ENCODE measurements at regions not wholly inside any gene's neighbourhood (a gene's known extent, or its start where the extent isn't known, plus 50 kb on each side); places are given as distances from the start of the nearest gene placed in this dataset.
"Not testable (repeated sequence)": the region's sequence is repeated elsewhere in the genome, so short reads cannot be mapped to it uniquely, and the experiment has no call there.

- DNase-seq (ENCODE audit: low spot score) = no peak
- no peaks in the 10 kb centered on the region for H3K9me3 ChIP-seq (ENCODE audit: low read length)
- intact Hi-C loops (cut with micrococcal nuclease; ENCODE audit: unreplicated experiment) = no loop called here
- no peak overlapping the region for H3K4me3 ChIP-seq (ENCODE audit: low read depth, low read length, poor library complexity, severe bottlenecking)
- H4K20me1 ChIP-seq (ENCODE audit: insufficient read depth, low read length) = no peaks in the 10 kb centered on the region
- TF ChIP-seq, protein P1, sequence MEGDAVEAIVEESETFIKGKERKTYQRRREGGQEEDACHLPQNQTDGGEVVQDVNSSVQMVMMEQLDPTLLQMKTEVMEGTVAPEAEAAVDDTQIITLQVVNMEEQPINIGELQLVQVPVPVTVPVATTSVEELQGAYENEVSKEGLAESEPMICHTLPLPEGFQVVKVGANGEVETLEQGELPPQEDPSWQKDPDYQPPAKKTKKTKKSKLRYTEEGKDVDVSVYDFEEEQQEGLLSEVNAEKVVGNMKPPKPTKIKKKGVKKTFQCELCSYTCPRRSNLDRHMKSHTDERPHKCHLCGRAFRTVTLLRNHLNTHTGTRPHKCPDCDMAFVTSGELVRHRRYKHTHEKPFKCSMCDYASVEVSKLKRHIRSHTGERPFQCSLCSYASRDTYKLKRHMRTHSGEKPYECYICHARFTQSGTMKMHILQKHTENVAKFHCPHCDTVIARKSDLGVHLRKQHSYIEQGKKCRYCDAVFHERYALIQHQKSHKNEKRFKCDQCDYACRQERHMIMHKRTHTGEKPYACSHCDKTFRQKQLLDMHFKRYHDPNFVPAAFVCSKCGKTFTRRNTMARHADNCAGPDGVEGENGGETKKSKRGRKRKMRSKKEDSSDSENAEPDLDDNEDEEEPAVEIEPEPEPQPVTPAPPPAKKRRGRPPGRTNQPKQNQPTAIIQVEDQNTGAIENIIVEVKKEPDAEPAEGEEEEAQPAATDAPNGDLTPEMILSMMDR (conservative IDR thresholded peaks at IDR 0.05; ENCODE audit: low read length) = no peak
- no peak for TF ChIP-seq EZH2phosphoT487 (IDR thresholded peaks at IDR 0.05; ENCODE audit: borderline replicate concordance, low read depth, low read length)
- H3K79me2 ChIP-seq (ENCODE audit: insufficient read depth, low read depth, low read length) = no peaks in the 10 kb centered on the region
- no peak overlapping the region for H3K27ac ChIP-seq (ENCODE audit: low read depth, low read length, poor library complexity, severe bottlenecking)
- peak overlapping the region; percentile 36; the same call in 1 of the 2 replicates for H2AFZ ChIP-seq (ENCODE audit: low read length)
- BruUV-seq (replicated peaks) = no TSS peak
- ChIA-PET POLR2A (interaction anchor here (0.5 to 1.5 kb wide), 5 partner anchors 12 to 1819 kb away, joined by 3 to 4 read pairs (median 3); no protein-coding TSS in a partner anchor), CTCF (ENCODE audit: unreplicated experiment) (no interaction called here)
- H3K36me3 ChIP-seq (ENCODE audit: insufficient read depth, low read length) = no peaks in the 10 kb centered on the region
- no peaks in the 10 kb centered on the region for H3K4me1 ChIP-seq (ENCODE audit: insufficient read depth, low read length, poor library complexity, severe bottlenecking)
- H3K4me2 ChIP-seq (ENCODE audit: low read length) = no peak overlapping the region
- H3K9me2 ChIP-seq (ENCODE audit: insufficient read depth, low read length) = no peaks in the 10 kb centered on the region
Measured at GRCh38 chr5:125485771-125486170, 739.3 kb upstream of the ZNF608 start.

DNA sequence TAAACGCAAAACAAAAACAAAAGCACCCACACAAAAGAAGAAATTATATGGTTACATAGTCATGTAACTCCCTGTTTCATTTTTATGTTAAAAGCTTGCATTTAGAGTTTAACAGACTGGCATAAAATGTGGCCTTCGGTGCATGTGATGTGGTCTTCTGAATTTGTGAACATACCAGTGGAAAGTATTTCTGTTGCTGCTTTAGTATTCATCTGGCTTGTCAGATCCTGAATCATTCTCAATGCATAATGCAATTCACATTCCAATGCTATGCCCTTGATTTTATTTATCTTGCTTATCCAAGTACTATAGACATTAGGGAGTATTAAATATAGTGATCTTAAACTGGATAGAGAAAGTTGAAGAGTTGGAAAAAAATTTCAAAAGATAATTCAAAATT is 740.2 kb upstream of the ZNF608 start:
- TF ChIP-seq EZH2phosphoT487 (IDR thresholded peaks at IDR 0.05; ENCODE audit: borderline replicate concordance, low read depth, low read length) = no peak
- TF ChIP-seq, protein P1 (conservative IDR thresholded peaks at IDR 0.05; ENCODE audit: low read length) = no peak
- Histone ChIP-seq H3K9me3 (ENCODE audit: low read length) (no peaks in the 10 kb centered on the region), H4K20me1 (ENCODE audit: insufficient read depth, low read length) (no peaks in the 10 kb centered on the region), H3K36me3 (ENCODE audit: insufficient read depth, low read length) (no peaks in the 10 kb centered on the region), H3K4me2 (ENCODE audit: low read length) (no peak overlapping the region), H3K4me1 (ENCODE audit: insufficient read depth, low read length, poor library complexity, severe bottlenecking) (no peaks in the 10 kb centered on the region), H3K79me2 (ENCODE audit: insufficient read depth, low read depth, low read length) (no peaks in the 10 kb centered on the region), H3K9me2 (ENCODE audit: insufficient read depth, low read length) (no peaks in the 10 kb centered on the region), H2AFZ (ENCODE audit: low read length) (no peak overlapping the region), H3K27ac (ENCODE audit: low read depth, low read length, poor library complexity, severe bottlenecking) (no peak overlapping the region), H3K4me3 (ENCODE audit: low read depth, low read length, poor library complexity, severe bottlenecking) (no peak overlapping the region)
- intact Hi-C loops (cut with micrococcal nuclease; ENCODE audit: unreplicated experiment) = no loop called here
- ChIA-PET CTCF (ENCODE audit: unreplicated experiment) (no interaction called here), POLR2A (interaction anchor here (0.7 to 1.5 kb wide), 2 partner anchors 11 to 45 kb away, joined by 3 read pairs; no protein-coding TSS in a partner anchor)
- DNase-seq (ENCODE audit: low spot score) = no peak
- no TSS peak for BruUV-seq (replicated peaks)

GRCh38 chr5:125487231-125487630 is 740.8 kb upstream of the ZNF608 start:
- no peak overlapping the region for H3K27ac ChIP-seq (ENCODE audit: low read depth, low read length, poor library complexity, severe bottlenecking)
- H4K20me1 ChIP-seq (ENCODE audit: insufficient read depth, low read length) = no peaks in the 10 kb centered on the region
- no peaks in the 10 kb centered on the region for H3K9me3 ChIP-seq (ENCODE audit: low read length)
- no peak for DNase-seq (ENCODE audit: low spot score)
- TF ChIP-seq, protein P1 (conservative IDR thresholded peaks at IDR 0.05; ENCODE audit: low read length) = no peak
- no peak for TF ChIP-seq EZH2phosphoT487 (IDR thresholded peaks at IDR 0.05; ENCODE audit: borderline replicate concordance, low read depth, low read length)
- CTCF ChIA-PET (ENCODE audit: unreplicated experiment) = no interaction called here
- BruUV-seq (replicated peaks) = no TSS peak
- POLR2A ChIA-PET = interaction anchor here (0.7 kb wide), 1 partner anchor 45 kb away, joined by 3 read pairs; no protein-coding TSS in a partner anchor
- intact Hi-C loops (cut with micrococcal nuclease; ENCODE audit: unreplicated experiment) = no loop called here
- no peak overlapping the region for H3K4me3 ChIP-seq (ENCODE audit: low read depth, low read length, poor library complexity, severe bottlenecking)
- H3K4me1 ChIP-seq (ENCODE audit: insufficient read depth, low read length, poor library complexity, severe bottlenecking) = no peaks in the 10 kb centered on the region
- H2AFZ ChIP-seq (ENCODE audit: low read length) = no peak overlapping the region
- no peaks in the 10 kb centered on the region for H3K9me2 ChIP-seq (ENCODE audit: insufficient read depth, low read length)
- no peaks in the 10 kb centered on the region for H3K79me2 ChIP-seq (ENCODE audit: insufficient read depth, low read depth, low read length)
- no peak overlapping the region for H3K4me2 ChIP-seq (ENCODE audit: low read length)
- H3K36me3 ChIP-seq (ENCODE audit: insufficient read depth, low read length) = no peaks in the 10 kb centered on the region

DNA sequence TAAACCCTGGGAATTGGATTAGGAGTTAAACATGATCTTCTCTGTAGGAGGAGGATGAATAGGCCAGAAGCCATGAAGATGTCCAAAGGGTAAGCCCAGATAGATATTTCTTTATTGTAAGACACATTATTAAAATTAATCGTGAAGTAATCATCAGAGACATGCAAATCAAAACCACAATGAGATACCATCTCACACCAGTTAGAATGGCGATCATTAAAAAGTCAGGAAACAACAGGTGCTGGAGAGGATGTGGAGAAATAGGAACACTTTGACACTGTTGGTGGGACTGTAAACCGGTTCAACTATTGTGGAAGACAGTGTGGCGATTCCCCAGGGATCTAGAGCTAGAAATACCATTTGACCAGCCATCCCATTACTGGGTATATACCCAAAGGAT is 741.2 kb upstream of the ZNF608 start:
- H3K4me3 ChIP-seq (ENCODE audit: low read depth, low read length, poor library complexity, severe bottlenecking); H3K4me2 ChIP-seq (ENCODE audit: low read length); BruUV-seq (replicated peaks); H3K4me1 ChIP-seq (ENCODE audit: insufficient read depth, low read length, poor library complexity, severe bottlenecking); H3K79me2 ChIP-seq (ENCODE audit: insufficient read depth, low read depth, low read length); DNase-seq (ENCODE audit: low spot score); intact Hi-C loops (cut with micrococcal nuclease; ENCODE audit: unreplicated experiment); H3K27ac ChIP-seq (ENCODE audit: low read depth, low read length, poor library complexity, severe bottlenecking); CTCF ChIA-PET (ENCODE audit: unreplicated experiment); H3K9me2 ChIP-seq (ENCODE audit: insufficient read depth, low read length); H2AFZ ChIP-seq (ENCODE audit: low read length); H3K9me3 ChIP-seq (ENCODE audit: low read length); H3K36me3 ChIP-seq (ENCODE audit: insufficient read depth, low read length); H4K20me1 ChIP-seq (ENCODE audit: insufficient read depth, low read length); POLR2A ChIA-PET: not testable (repeated sequence)
